HG03066 (cell line): ENCODE measurements at regions not wholly inside any gene's neighbourhood (a gene's known extent, or its start where the extent isn't known, plus 50 kb on each side); places are given as distances from the start of the nearest gene placed in this dataset.
"Not testable (repeated sequence)": the region's sequence is repeated elsewhere in the genome, so short reads cannot be mapped to it uniquely, and the experiment has no call there.

ENCODE experiments used
- ATAC-seq: cut with Tn5 transposase; IDR thresholded peaks from one replicate; pipeline ENCODE4 v1.9.1; 2021; ENCODE audit warnings: low read depth; ENCODE audit not compliant: unreplicated experiment

DNA sequence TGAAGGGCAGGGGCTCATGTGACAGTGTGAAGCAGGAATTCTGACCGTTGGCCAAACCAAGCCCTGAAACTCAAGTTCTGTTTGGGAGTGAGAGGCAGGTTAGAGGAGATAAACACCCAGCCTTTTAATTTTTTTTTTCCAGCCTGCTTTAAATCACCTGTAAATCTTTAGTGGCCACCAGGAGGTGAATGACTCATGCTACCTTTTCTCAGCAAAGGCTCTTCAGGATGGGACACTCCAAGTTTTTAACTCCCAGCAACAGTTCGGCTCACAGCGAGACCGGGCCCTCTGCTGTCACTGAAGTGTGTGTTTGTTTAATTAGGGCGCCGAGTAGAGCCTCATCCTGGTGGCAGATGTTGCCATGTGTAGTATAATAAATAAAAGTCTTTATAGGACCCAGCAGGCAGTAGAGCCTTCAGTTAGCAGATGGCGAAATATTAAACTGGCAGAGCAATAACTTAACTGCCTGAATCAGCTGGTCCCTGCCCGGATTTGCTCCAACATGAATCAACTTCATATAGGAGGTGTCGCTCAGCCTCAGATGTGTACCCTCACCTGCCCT is 180.3 kb downstream of the NPIPA7 start:
- ATAC-seq, result not testable (repeated sequence)

DNA sequence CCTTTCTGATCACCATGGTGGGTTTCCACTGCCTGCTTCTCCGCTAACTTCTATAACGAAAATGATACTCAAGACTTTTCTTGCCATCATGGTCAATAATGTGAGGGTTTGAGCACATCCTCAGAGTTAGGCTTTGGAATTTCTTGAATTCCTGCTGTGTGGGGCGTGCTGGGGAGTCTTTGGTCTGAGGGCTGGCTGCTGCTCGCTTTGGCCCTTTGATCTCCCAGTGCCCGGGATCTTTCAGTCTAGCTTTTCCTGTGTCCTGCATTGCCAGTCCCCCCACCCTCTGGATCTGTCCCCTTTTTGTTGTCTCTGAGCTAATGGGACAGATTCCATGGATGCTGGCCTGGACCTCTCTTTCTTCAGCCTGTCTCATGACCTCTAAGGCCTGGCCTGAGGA is 182.6 kb downstream of the NPIPA7 start:
- ATAC-seq, result not testable (repeated sequence)

DNA sequence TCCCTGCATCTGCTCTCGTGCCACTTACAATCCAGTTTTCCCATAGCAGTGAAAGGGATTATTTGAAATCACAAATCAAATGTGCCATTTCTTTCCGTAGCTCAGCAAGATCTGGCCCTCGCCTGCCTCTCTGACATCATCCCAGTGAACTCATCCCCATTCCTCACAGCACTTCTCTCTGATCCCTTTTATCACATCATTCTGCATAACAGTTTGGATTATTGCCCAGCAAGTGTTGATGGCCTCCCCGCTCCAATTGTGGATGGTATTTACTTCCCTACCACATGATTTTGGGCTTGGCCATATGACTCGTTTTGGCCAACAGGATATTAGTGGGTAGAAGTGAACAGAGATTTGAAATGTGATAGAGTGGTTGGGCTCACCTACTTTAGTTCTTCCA is 185.0 kb downstream of the NPIPA7 start:
- not testable (repeated sequence) for ATAC-seq

DNA sequence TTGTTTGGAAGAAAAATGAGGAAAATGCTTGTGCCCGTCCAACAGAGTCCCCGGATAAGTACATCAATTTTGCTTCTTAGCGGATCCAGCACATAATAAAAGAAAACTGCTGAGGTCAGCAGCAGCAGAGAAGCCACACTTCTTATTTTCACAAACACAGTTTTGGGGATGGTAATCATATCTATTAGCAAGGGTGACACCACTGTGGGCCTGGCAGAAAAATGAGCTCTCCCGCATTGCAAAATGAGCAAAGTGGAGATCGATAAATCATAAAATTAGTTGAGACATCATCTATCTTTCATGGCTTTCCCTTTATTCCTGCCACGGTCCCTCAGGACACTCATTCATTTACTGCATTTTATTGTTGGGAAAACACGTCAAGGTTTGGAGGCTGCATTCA is 186.4 kb downstream of the NPIPA7 start:
- not testable (repeated sequence) for ATAC-seq

DNA sequence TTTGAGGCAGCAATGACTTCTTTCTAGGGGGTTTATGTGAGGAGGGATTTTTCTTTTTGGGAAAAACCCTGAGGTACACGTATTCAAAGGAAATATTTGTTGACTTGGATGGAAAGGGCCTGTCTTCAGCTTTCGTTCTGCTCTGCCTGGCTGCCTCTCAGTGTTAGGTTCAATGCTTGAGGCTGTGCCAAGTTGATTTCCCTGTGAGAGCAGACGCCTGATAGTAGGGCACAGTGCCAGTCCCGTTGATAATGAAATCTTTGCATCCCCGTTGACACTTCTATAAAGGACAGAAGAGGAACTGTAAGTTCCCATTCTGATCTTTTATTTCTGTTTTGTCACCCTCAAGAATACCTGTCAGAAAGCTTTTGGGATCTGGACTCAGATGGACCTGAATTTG is 191.1 kb downstream of the NPIPA7 start:
- ATAC-seq, result not testable (repeated sequence)

DNA sequence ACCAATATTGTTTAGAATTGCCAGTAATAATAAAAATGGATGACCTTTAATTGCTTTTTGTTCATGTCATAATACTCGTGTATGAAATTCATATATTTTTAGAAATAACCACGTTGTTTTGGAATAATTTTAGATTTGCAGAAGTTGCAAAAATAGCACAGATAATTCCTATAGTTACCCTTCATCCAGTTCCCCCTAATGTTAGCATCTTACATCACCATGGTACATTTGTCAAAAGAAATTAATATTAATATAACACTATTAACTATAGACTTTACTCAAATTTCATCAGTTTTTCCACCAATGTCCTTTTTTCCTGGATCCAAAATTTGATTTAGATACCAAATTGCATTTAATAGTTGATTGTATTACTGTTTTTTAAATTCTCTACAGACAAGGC is 191.9 kb downstream of the NPIPA7 start:
- not testable (repeated sequence) for ATAC-seq

DNA sequence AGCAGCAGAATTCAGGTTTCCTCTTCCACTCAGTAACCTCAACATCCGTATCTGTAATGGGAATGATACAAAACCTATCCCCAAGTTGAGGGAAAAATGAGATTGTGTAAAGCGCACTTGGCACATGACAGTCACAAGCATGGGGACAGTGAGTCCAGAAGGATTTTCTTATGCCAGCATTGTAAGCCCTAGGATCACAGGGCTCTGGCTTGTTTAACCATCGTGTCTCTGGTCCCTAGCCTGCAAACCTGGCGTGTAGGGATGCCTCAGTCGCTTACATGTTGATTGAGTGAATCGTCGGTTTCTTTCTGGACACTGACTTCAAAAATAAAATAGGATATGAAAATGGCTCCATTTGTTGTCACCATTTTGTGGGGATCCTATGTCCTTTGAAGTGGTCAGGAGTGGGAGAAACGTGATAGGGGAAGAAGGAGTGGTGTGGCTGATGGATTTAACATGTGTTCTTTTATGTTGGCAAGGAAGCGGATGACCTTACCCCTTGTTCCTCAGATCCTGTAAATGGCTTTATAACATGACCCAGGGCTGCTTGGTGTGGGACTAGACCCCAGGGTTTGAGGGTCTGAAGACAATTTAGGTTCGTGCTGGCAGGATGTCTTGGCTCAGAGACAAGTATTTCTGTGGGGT is 193.3 kb downstream of the NPIPA7 start:
- not testable (repeated sequence) for ATAC-seq

DNA sequence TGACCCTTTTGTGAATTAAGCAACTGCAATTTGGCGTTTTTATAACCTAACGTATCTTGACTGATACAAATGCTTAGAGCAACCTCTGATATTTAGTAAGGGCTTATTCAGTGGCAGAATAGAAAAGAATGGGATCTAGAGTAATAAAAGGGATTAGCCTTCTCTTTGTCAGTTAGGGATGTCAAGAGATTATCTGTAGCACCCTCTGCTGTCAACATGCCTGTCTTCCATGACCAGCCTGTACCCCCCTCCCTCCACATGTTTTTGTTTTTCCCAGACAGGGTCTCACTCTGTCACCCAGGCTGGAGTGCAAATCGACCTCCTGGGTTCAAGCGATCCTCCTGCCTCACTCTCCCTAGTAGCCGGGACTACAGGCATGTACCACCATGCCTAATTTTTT is 198.1 kb downstream of the NPIPA7 start:
- not testable (repeated sequence) for ATAC-seq

DNA sequence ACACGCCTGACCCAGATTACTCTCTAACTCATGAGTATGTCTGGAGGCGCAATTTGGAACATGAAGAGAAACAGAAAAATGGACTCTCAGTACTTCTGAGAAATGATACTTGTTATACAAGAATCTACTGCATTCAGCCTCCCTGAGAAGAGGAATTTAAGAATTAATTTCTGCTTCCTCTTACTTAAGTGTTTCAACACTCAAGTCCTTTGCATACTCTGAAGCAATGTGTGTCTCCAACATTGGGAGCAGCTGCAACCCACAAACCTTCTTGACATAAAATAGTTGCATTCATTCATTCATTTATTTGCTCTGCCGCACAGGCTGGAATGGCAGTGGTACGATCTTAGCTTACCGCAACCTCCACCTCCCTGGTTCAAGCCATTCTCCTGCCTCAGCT is 199.8 kb downstream of the NPIPA7 start:
- ATAC-seq, result no peak

DNA sequence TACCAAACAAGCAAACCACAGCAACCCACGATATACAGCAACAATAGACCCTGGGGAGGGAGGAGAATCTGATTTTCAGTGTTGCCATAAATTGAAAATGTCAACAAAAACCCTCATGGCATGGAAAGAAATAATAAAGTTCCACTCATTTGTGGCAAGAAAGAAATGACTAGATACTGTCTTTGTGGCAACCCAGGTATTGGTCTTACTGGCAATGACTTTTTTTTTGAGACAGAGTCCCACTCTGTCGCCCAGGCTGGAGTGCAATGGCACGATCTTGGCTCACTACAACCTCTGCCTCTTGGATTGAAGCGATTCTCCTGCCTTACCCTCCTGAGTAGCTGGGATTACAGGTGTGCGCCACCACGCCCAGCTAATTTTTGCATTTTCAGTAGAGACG is 204.0 kb downstream of the NPIPA7 start:
- not testable (repeated sequence) for ATAC-seq

DNA sequence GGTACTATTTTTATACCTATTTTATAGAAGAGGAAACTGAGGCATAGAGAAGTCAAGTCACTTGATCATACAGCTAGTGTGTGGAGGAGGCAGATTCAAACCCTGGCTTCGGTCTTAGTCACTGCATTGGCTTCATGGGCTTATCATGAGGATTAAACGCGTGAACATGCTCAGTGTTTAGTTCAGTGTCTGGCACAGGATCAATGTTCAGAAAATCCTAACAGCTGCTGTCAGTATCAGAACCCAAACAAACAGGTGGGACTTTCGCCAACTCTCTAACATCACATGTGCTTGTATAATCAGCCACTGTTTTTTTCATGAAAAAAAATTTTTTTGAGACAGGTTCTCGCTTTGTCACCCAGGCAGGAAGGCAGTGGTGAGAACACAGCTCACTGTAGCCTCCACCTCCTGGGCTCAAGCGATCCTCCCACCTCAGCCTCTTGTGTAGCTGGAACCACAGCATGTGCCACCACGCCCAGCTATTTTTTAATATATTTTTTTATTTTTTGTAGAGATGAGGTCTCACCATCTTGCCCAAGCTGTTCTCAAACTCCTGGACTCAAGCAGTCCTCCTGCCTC is 207.2 kb downstream of the NPIPA7 start:
- not testable (repeated sequence) for ATAC-seq

DNA sequence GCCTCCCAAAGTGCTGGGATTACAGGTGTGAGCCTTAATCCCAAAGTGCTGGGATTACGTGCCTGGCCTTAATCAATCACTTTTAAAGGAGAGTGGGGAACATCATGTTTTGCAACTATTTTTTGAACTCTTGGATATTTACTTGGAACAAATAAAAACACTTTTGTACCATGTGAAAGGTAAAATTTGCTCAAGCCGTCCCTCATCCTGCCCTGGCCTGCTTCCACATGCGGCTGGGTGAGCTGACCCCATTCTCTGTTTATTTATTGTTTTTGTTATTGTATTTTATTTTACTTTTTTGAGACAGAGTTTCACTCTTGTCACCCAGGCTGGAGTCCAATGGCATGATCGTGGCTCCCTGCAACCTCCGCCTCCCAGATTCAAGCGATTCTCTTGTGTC is 208.0 kb downstream of the NPIPA7 start:
- not testable (repeated sequence) for ATAC-seq

DNA sequence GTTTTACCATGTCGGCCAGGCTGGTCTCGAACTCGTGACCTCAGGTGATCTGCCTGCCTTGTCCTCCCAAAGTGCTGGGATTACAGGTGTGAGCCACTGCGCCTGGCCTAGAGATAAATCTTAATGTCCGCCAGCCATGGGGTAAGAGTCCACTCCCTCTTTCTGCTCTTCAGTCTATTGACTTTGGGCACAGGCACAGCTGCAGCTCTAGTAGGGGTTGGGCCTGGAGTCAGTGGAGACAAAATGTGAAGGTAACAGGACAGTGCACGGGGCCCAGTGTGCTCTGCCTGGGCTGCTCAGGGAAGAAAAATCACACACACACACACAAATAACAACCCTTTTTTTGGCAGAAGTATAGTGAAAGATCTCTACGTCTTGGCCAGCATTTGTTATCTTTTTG is 209.5 kb downstream of the NPIPA7 start:
- ATAC-seq, result not testable (repeated sequence)

DNA sequence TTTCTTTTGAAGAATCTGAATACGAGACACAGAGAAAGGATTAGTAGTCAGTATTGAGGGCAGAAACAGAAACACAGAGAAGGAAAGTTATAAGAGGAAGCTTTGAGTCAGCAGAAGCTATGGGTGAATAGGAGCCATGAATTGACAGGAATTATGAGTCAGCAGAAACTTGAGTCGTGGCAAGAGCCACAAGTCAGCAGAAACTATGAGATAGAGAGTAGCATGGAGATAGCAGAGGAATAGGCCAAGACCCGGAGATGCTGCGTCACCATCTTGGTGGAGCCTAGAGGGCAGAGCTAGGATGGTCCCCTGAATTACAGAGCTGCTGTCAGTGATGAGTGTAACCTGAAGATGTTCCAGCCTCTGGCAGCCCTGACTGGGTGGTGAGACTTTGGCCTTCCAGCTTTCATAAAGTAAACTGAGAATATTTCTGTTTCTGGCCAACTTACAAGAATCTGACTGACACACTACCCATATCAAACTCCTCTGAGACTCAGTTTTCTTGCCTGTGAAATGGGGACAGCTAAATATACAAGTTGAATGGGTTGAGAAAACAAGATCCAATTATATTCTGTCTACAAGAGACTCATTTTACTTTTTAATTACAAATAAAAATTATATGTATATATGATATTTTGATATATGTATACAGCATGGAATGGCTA is 211.8 kb downstream of the NPIPA7 start:
- ATAC-seq, result not testable (repeated sequence)

DNA sequence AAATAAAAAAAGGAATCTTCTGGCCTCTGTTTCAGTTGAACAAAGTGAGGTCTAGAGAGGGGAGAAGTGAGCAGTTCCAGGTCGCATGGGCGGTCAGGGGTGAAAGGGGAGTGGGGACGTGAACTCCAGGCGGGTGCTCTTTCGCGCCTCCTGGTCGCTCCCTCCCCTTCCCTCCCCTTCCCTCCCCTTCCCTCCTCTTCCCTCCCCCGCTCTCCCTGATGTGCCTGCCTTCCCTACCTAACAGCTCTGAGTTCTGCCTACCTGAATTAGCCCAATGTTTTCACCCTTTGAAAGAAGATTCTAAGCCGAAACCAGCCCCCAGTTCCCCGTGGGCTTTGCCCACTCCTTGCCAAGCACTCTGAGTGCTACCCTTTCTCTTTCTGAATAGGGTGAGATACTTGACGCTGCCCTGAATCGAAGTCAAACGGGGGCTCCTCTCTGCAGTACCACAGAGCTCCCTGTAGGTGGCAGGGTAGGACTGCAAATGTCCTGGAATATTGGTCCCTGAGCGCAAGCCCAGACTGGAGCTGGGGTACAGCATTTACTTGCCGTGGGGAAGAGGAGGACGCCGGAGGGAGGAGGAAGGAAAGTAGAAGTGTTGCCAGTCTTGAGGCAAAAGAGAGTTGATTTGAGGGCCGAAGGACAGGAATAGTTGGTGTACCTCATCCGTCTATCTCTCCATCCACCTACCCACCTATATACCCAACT is 214.4 kb downstream of the NPIPA7 start:
- ATAC-seq, result not testable (repeated sequence)

DNA sequence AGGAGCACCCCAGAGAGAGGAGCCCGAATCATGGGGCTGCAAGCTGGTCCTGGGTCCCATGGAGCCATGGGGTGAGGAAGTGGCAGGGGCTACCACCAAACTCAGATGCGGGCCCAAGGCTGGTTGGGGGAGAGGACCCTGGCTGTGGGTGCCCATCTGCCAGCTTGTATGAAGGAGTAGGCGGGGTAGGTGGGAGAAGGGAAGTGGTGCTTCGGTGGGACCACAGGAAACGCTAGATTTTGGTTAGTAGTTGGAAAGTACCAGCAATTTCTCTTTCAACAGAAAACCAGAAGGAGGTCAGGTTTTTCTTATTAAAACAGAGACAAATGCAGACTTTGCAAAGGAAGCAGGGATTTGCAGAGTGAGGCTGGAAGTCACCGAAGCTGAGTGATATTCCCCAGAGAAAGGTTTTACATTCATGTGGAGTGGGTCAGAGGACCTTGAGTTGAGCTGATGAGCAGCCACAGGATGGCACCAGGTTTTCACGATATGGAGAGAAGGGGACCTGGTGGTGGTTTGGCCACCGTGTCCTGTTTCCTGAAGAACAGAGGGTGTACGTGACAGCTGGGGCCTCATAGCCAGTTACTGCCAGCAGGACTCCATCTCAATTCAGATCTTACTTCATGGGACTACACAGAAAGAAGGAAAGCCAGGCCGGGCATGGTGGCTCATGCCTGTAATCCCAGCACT is 216.2 kb downstream of the NPIPA7 start:
- ATAC-seq, result not testable (repeated sequence)

DNA sequence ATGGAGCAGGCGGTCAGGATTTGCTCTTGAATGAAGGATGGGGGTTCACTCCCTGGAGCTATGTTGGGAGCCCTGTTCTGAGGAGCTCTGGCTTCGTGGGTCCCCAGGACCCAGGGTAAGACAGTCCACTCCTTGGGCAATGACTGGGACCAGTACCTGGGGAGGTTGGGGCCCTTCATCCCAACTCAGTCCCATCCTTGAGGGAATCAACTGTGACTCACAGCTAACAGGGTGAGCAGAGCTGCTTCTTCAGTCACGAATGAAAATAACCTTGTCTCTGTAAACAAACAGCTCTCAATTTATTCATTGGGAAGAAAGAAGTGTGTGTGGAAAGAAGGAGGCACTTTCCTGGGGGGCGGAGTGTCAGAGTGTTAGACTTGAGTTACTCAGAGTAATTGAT is 222.3 kb downstream of the NPIPA7 start:
- ATAC-seq, result not testable (repeated sequence)

DNA sequence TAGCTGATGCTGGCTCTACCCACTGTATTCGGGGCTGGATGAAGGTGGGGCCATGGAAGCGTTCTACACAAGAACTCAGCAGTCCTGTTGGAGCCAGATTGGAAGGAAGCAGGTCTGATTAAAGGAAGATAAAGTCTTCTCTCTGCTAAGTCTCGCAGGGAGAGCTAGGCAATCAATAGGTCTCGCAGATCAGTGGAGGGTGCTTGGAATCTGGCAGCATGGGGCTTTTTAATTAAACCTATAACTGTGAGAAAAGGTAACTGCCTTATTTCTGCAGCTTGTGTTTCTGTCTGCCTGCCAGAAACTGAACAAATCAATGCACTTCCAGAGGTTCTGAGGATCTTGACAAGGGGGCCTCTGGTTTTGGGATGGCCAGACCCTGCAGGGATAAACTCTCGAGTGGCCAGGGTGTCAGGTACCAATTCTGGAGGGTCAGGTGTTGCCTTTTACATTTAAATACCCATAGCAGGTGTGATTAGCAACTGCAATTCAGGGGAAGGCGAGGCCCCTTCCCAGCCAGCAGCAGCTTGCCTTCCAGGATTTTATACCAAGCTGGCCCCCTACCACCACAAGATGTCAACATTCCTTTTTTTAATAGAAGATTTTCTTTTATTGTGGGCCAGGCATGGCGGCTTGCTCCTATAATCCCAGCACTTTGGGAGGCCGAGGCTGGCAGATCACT is 228.6 kb downstream of the NPIPA7 start:
- not testable (repeated sequence) for ATAC-seq

DNA sequence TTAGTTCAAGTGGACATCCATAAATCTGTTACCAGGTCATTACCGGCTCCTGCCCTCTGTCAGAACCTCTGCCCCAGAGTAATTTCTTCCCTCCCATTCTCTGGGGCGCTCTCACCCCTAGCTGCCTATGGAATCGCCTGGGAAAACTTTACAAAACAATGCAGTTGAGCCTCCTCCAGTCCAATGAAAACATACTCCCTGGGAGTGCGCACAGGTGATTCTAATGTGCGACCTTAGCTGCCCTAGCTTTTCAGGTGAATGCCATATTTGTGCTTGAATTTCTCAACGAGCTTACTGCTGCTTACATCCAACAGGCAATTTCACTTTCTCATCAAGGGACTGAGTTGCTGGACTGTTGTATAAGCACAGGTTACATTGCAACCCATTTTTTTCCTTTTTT is 230.7 kb downstream of the NPIPA7 start:
- not testable (repeated sequence) for ATAC-seq
